Mucosa of descending colon (tissue), 3 donors: ENCODE measurements at regions not wholly inside any gene's neighbourhood (a gene's known extent, or its start where the extent isn't known, plus 50 kb on each side); places are given as distances from the start of the nearest gene placed in this dataset.

Experiments
- ATAC-seq: fragments of 200-7000 bp; cut with Tn5 transposase; one replicate; pipeline ENCODE4 v1.9.1; 2020; ENCODE audit warnings: mild to moderate bottlenecking, moderate library complexity
- DNase-seq, 3 donors: peaks; one replicate each; pipeline ENCODE4 v3.0.0-alpha.2; 2020
- H3K36me3 ChIP-seq: fragments of 200-600 bp; one replicate; pipeline ENCODE4 v1.8.0; 2021; ENCODE audit warnings: low read depth, mild to moderate bottlenecking
- H3K4me1 ChIP-seq: fragments of 200-600 bp; one replicate; pipeline ENCODE4 v1.8.0; 2021; ENCODE audit warnings: low read depth, mild to moderate bottlenecking
- H3K4me3 ChIP-seq: fragments of 200-600 bp; one replicate; pipeline ENCODE4 v1.8.0; 2021; ENCODE audit warnings: mild to moderate bottlenecking
- H3K9me3 ChIP-seq: fragments of 200-600 bp; one replicate; pipeline ENCODE4 v1.8.0; 2021; ENCODE audit warnings: mild to moderate bottlenecking
- CTCF ChIP-seq: fragments of 200-600 bp; IDR thresholded peaks from one replicate; pipeline ENCODE4 v1.8.0; 2022; ENCODE audit warnings: antibody characterized with exemption, mild to moderate bottlenecking
- intact Hi-C, 2 donors: fragments of 100-400 bp; cut with DNase I in 1 of 2; cut with micrococcal nuclease in 1 of 2; formaldehyde crosslinking; loops; one replicate each; pipeline versions ENCODE4 v1.11.0 to v1.11.1; 2022; cut with DNase I, micrococcal nuclease
- donor health status: DM: no; HTN: no; CAD: no; lungs with moderate emphysema.
- donor health status: DM: no; HTN: no; CAD: no.
- donor health status: DM: no; HTN: yes; CAD: no.

- no peaks in the 10 kb centered on the region for H3K36me3 ChIP-seq
- DNase-seq: no peak
- H3K4me1 ChIP-seq: no peaks in the 10 kb centered on the region
- TF ChIP-seq CTCF: no peak
- intact Hi-C loops: no loop called here
- H3K4me3 ChIP-seq: no peak overlapping the region
- H3K9me3 ChIP-seq: no peaks in the 10 kb centered on the region
- ATAC-seq: no peak
Observed at GRCh38 chr22:47369020-47369419, 606.6 kb downstream of the TBC1D22A start.

- H3K4me3 ChIP-seq: no peak overlapping the region
- DNase-seq (no peak), ATAC-seq (no peak)
- H3K36me3 ChIP-seq: no peaks in the 10 kb centered on the region
- no peak for TF ChIP-seq CTCF
- intact Hi-C loops: no loop called here
- H3K4me1 ChIP-seq: no peaks in the 10 kb centered on the region
- H3K9me3 ChIP-seq: no peaks in the 10 kb centered on the region
Observed at GRCh38 chr22:47367993-47368945, 605.8 kb downstream of the TBC1D22A start.

GRCh38 chr22:47367107-47367690, 604.7 kb downstream of the TBC1D22A start:
- intact Hi-C loops: no loop called here

GRCh38 chr22:47366026-47366767, 603.7 kb downstream of the TBC1D22A start:
- DNase-seq (no peak), ATAC-seq (no peak)
- H3K36me3 ChIP-seq: no peaks in the 10 kb centered on the region
- TF ChIP-seq CTCF: no peak
- no peak overlapping the region for H3K4me3 ChIP-seq
- no peaks in the 10 kb centered on the region for H3K4me1 ChIP-seq
- H3K9me3 ChIP-seq: peaks cover 7% of the 10 kb centered on the region
- intact Hi-C loops: no loop called here

More at GRCh38 chr22:47367107-47367690, 604.7 kb downstream of the TBC1D22A start:
- no peaks in the 10 kb centered on the region for H3K4me1 ChIP-seq
- H3K36me3 ChIP-seq: no peaks in the 10 kb centered on the region
- no peak for ATAC-seq
- no peak for DNase-seq
- peaks cover under 1% of the 10 kb centered on the region for H3K9me3 ChIP-seq
- H3K4me3 ChIP-seq: no peak overlapping the region
- TF ChIP-seq CTCF: no peak

- no peak for TF ChIP-seq CTCF
- Histone ChIP-seq H3K36me3 (no peaks in the 10 kb centered on the region), H3K4me3 (no peak overlapping the region), H3K9me3 (peaks cover 7% of the 10 kb centered on the region), H3K4me1 (no peaks in the 10 kb centered on the region)
- no peak for ATAC-seq
- no peak for DNase-seq
- intact Hi-C loops: no loop called here
Observed at GRCh38 chr22:47361247-47361646, 598.8 kb downstream of the TBC1D22A start.
